ENCODE measurements at regions not wholly inside any gene's neighbourhood (a gene's known extent, or its start where the extent isn't known, plus 50 kb on each side); places are given as distances from the start of the nearest gene placed in this dataset.

- H3K4me3 ChIP-seq (ENCODE audit: low read length), result no peak overlapping the region
- no peak for DNase-seq (ENCODE audit: low read depth)
- TF ChIP-seq CTCF (IDR thresholded peaks at IDR 0.05; ENCODE audit: insufficient read depth, low read depth, low read length, missing control alignments), result no peak
These were observed 131.9 kb downstream of the C16orf95 start for GRCh38 chr16:87185308-87185707.

- no peak for TF ChIP-seq CTCF (IDR thresholded peaks at IDR 0.05; ENCODE audit: insufficient read depth, low read depth, low read length, missing control alignments)
- no peak overlapping the region for H3K4me3 ChIP-seq (ENCODE audit: low read length)
- no peak for DNase-seq (ENCODE audit: low read depth)
These were observed 131.2 kb downstream of the C16orf95 start for GRCh38 chr16:87185983-87186382.

GRCh38 chr16:87186446-87186845, 130.7 kb downstream of the C16orf95 start:
- DNase-seq (ENCODE audit: low read depth), result no peak
- no peak overlapping the region for H3K4me3 ChIP-seq (ENCODE audit: low read length)
- no peak for TF ChIP-seq CTCF (IDR thresholded peaks at IDR 0.05; ENCODE audit: insufficient read depth, low read depth, low read length, missing control alignments)

GRCh38 chr16:87186876-87187533, 130.2 kb downstream of the C16orf95 start:
- no peak for DNase-seq (ENCODE audit: low read depth)
- no peak for TF ChIP-seq CTCF (IDR thresholded peaks at IDR 0.05; ENCODE audit: insufficient read depth, low read depth, low read length, missing control alignments)
- H3K4me3 ChIP-seq (ENCODE audit: low read length), result no peak overlapping the region

- no peak for DNase-seq (ENCODE audit: low read depth)
- H3K4me3 ChIP-seq (ENCODE audit: low read length), result no peak overlapping the region
- TF ChIP-seq CTCF (IDR thresholded peaks at IDR 0.05; ENCODE audit: insufficient read depth, low read depth, low read length, missing control alignments), result no peak
These were observed 129.1 kb downstream of the C16orf95 start for GRCh38 chr16:87188104-87188503.

- no peak for TF ChIP-seq CTCF (IDR thresholded peaks at IDR 0.05; ENCODE audit: insufficient read depth, low read depth, low read length, missing control alignments)
- DNase-seq (ENCODE audit: low read depth), result no peak
- no peak overlapping the region for H3K4me3 ChIP-seq (ENCODE audit: low read length)
These were observed 127.8 kb downstream of the C16orf95 start for GRCh38 chr16:87189426-87189825.
